ENCODE measurements at regions not wholly inside any gene's neighbourhood (a gene's known extent, or its start where the extent isn't known, plus 50 kb on each side); places are given as distances from the start of the nearest gene placed in this dataset.

GRCh38 chr5:114308017-114308416, 53.9 kb upstream of the KCNN2 start:
- TF ChIP-seq, protein P1, sequence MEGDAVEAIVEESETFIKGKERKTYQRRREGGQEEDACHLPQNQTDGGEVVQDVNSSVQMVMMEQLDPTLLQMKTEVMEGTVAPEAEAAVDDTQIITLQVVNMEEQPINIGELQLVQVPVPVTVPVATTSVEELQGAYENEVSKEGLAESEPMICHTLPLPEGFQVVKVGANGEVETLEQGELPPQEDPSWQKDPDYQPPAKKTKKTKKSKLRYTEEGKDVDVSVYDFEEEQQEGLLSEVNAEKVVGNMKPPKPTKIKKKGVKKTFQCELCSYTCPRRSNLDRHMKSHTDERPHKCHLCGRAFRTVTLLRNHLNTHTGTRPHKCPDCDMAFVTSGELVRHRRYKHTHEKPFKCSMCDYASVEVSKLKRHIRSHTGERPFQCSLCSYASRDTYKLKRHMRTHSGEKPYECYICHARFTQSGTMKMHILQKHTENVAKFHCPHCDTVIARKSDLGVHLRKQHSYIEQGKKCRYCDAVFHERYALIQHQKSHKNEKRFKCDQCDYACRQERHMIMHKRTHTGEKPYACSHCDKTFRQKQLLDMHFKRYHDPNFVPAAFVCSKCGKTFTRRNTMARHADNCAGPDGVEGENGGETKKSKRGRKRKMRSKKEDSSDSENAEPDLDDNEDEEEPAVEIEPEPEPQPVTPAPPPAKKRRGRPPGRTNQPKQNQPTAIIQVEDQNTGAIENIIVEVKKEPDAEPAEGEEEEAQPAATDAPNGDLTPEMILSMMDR (IDR thresholded peaks at IDR 0.05) = no peak
- no peak for TF ChIP-seq POLR2A (IDR thresholded peaks at IDR 0.05)
